NCI-H187 (cell line): ENCODE measurements at regions not wholly inside any gene's neighbourhood (a gene's known extent, or its start where the extent isn't known, plus 50 kb on each side); places are given as distances from the start of the nearest gene placed in this dataset.
"Not testable (repeated sequence)": the region's sequence is repeated elsewhere in the genome, so short reads cannot be mapped to it uniquely, and the experiment has no call there.

Experiments
- DNase-seq, 2 experiments: peaks; one replicate each; lab custom pipeline; 2025; lab: John Stamatoyannopoulos, UW

- DNase-seq: peak; percentile 52 to 71
Observed at GRCh38 chr2:67872481-67872880, 190.3 kb downstream of the C1D start.

DNA sequence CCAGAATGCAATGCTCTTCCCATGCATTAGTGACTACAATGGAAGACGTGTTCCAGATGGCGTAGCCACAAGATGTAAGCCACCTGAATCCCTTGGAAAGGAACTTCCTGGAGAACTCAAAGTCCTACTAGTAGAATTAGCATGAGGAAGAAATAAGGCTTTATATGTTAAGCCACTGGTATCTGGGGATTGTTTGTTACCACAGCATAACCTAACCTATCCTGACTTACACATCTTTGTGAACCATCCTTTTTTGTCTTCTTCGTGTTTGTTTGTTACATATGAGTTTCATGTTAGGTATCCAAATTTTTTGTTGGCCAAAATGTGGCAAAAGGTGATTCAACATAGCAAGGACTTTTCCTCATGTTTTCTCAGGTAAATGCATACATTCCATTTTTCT is 188.9 kb downstream of the C1D start:
- no peak for DNase-seq

GRCh38 chr2:67876176-67876575 is 186.6 kb downstream of the C1D start:
- DNase-seq: no peak

DNA sequence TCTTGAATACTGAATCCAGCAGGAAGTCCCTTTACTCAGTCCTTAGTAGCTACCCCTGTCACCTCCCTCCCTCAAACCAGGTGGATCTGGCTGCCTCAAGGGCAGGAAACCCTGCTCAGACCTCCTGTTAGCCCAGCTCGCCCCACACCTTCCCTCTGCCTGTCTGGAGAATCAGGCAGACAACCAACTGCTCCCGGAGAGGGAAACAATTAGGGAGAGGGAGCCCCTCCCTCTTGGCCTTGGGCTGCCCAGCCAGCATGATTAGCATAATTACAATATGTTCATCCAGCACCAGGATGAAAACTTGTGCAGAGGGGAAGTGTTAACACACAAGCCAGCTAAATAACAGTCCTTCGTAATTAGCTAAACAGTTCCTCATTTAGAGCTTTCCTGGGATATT is 185.5 kb downstream of the C1D start:
- no peak for DNase-seq

GRCh38 chr2:67878743-67879142 is 184.1 kb downstream of the C1D start:
- DNase-seq: no peak

- no peak for DNase-seq
Observed at GRCh38 chr2:67879586-67880290, 183.1 kb downstream of the C1D start.

DNA sequence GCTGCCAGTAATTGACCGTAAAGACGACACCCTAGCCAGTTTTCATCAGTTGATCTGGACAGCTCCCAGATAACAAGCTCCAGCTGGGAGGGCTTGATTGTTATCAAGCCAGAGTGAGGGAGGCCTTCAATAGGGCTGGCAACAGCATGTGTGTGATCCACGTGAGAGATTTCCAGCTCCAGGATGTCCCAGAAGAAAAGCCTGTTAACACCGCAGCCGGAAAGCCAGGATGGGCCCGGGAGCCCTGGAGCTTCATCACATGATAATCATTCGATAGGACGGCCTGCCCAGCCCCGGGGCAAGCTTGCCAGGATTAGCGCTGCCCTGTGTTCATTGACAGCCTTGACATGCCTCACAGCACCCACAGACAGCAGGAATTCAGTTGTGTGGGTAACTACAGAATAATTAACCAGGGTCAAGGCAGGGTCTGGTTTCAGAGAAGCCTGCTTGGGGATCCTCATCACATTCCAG is 182.5 kb downstream of the C1D start:
- no peak for DNase-seq

DNA sequence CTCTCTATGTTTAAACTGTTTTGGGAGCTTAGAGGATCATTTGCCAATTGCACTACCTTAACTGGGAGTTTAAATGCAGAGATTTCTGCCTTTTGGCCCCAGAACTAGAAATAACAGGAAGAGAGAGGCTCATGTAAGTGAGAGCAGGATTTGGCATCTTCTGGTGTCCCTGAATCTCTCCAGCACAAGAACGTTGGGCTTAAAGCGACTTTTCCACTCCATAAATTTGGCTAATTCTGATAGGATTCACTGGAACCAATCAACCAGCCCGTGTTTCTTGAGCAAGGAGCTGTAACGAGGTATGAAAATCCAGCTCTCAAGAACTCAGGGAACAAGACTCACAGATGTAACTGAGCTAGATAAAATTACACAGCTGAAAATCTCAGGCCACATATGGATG is 181.0 kb downstream of the C1D start:
- DNase-seq: no peak

DNA sequence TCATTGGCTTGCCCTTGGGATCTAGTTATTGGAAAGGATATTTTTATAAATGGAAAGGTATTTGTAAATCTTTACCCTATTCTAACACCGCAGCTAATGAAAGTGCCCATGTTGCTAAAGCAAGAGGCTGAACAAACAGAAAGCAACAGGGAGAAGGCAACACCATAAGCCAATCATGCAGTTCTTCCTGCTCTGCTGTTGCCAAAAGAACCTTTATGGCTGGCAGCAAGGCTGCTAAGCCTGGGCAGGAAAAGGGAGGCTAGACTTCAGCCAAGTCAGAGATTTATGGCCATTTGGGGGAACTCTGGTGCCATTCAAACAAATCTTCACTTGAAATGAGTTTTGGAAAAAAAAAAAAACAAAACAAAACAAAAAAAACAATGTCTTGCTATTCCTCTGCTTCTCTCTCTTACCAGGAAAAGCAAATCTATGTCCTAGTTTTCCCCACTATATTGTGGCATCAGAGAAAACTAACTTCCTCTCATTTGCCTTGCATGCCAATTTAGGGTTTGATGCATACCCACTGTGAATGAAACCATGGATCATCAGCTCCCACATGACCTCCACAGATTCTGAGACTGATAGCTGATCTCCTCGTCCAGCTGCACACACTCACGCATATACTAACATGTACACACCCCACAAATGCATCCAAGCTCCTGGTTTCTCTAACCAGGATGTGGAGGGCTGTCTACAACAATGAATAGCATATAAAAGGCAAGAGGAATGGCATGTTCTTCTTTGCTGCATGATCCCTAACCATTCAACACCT is 179.3 kb downstream of the C1D start:
- no peak for DNase-seq

GRCh38 chr2:67888351-67889005 is 174.3 kb downstream of the C1D start:
- no peak for DNase-seq

DNA sequence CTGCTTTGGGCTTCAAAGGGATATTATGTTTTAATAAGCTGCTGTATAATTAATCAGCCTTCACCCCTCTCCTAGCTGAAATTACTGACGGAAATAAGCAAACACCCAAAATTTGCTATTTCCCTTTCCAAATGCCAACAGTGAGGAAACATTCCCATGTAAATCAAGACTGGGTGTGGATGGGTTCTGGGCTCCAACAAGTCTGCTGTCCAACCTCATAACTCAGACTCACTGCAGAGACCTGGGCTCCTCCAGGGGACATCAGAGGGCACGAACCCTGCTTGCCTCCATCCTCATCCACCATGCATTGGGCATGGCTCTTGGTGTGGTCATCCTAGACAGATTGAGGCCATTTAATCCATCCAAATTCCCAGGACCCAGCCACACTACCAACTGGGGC is 173.7 kb downstream of the C1D start:
- no peak for DNase-seq

DNA sequence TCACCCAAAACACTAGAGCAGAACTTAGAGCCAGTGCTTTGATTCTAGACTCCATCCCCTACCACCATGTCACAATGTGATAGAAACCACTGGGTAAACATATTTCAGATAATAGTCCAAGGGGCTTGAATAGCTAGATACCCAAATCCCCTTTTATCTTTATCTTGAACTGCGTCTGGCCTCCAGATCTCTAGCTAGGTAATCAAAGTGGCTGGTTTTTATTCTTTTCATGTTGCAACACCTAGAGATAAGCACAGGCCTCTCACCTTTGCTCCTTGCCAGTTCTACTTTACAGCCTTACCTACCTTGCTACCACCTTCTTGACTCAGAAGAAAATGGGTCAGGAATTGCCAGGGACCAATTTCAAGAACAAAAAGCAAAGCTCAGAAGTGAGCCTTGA is 171.2 kb downstream of the C1D start:
- DNase-seq: no peak

GRCh38 chr2:67892339-67892846 is 170.4 kb downstream of the C1D start:
- no peak for DNase-seq

- DNase-seq: peak; percentile 41 to 57
Observed at GRCh38 chr2:67895227-67895941, 167.4 kb downstream of the C1D start.

GRCh38 chr2:67896076-67896475 is 166.7 kb downstream of the C1D start:
- no peak for DNase-seq

- DNase-seq: no peak
Observed at GRCh38 chr2:67896476-67896875, 166.3 kb downstream of the C1D start.

GRCh38 chr2:67898595-67898994 is 164.2 kb downstream of the C1D start:
- no peak for DNase-seq

DNA sequence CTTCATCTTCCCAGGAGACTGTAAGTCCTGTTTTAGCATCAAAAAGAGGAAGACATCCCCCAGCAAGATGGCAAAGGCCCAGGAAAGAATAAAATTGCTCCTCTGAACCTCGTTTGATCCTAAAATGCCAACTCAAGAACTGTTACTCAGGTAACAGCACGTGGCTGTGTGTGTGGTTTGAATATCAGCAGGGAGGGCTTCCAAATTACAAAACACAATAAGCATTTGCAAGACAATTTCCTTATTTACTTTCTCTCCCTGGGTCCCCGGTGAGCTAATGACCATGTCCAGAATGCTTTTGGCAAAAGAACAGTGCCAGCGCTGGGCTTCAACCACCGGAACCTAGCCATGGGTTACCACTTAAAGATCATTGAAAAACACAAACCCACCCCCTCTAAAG is 163.6 kb downstream of the C1D start:
- DNase-seq: no peak

- DNase-seq: no peak
Observed at GRCh38 chr2:67900826-67901225, 162.0 kb downstream of the C1D start.

DNA sequence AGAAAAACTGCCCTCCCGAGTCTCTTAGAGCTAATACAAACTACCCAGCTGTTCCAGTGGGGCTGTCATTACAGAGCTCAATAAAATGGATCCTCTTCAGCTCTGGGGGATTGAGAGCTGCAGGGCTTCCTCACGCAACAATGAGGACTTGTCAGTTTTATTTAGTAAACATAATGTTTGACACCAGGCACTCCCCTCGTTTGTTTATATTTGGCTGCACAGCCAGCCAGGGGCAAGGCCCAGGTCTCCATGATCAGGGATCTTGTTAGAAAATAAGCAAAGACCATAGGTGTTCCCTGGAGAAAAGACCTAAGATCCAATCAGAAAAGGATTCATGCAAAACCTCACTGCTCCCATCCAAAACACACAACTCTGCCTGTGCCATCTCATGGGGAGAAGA is 158.2 kb downstream of the C1D start:
- DNase-seq: no peak

DNA sequence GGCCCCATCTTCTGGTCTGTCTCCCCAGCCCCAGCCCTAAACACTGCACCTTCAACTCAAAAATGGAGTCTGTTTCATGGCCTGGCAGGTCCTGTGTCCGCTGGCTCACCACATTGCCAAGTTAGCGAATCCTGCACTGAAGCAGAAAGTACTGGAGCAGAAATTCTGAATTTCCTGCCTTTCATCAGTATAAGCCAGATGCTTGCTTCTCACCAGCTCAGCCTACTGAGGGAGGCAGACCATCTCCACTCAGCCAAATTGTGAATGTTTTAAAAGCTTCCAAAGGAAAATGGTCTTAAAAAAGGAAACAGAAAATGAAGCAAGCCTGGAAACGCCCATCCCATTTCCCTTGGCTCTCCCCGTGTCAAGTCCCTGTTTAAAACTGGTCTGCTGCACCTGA is 157.8 kb downstream of the C1D start:
- DNase-seq: no peak

DNA sequence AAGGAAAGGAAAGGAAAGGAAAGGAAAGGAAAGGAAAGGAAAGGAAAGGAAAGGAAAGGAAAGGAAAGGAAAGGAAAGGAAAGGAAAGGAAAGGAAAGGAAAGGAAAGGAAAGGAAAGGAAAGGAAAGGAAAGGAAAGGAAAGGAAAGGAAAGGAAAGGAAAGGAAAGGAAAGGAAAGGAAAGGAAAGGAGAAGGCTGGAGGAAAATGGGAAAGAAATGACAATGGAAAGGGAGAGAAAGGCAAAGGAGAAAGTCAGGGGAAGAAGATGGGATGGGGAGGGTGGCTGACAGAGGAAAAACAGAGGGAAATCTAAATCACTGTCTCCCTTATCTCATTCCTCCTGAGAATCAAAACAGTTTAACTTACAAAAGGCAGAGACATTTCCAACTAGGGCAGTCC is 156.3 kb downstream of the C1D start:
- DNase-seq: not testable (repeated sequence)
